Hepatocyte (in vitro differentiated cells): ENCODE measurements at regions not wholly inside any gene's neighbourhood (a gene's known extent, or its start where the extent isn't known, plus 50 kb on each side); places are given as distances from the start of the nearest gene placed in this dataset.

ENCODE experiments used
- CTCF ChIP-seq: fragments of 200-600 bp; sonication (generic); IDR thresholded peaks from 2 replicates; pipeline ENCODE4 v1.5.1; 2016; ENCODE audit warnings: antibody characterized with exemption, mild to moderate bottlenecking; ENCODE audit not compliant: poor library complexity
- EZH2 ChIP-seq: fragments of 200-600 bp; sonication (generic); IDR thresholded peaks from 2 replicates; pipeline ENCODE4 v1.6.1; 2016; ENCODE audit warnings: antibody characterized with exemption, mild to moderate bottlenecking, borderline replicate concordance
- EZH2phosphoT487 ChIP-seq: fragments of 200-600 bp; sonication (generic); IDR thresholded peaks from one replicate; pipeline ENCODE4 v1.6.1; 2018; ENCODE audit warnings: antibody characterized with exemption, mild to moderate bottlenecking, low read depth, moderate library complexity; ENCODE audit not compliant: unreplicated experiment, severe bottlenecking

DNA sequence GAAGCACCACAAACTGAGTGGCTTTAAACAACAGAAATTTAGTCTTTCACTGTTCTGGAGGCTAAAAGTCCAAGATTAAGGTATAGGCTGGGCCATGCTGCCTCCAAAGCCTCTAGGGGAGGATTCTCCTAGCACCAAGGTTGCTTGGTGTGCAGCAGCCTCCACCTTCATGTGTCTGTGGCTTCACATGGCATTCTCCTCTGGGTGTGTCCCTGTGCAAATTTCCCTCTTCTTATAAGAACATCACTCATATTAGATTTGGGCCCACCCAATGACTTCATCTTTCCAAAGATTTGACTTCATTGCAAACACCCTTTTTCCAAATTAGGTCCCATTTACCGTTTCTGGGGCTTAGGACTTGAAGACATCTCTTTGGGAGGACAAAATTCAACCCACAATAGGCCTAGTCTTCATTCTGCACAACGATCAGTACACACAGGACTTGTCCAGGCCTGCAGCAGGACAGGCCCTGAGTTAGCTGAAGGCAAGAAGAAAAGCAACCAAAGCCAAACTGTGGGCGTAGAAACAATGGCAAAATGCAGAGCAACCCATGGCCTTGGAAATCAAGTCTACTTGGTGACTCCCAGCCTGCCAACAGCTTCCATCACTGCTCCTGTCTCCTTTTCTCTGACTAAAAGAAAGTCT, 521.2 kb upstream of the NBEA start:
- TF ChIP-seq EZH2phosphoT487 (no peak), EZH2 (no peak), CTCF (no peak)
